ENCODE measurements at regions not wholly inside any gene's neighbourhood (a gene's known extent, or its start where the extent isn't known, plus 50 kb on each side); places are given as distances from the start of the nearest gene placed in this dataset.

DNA sequence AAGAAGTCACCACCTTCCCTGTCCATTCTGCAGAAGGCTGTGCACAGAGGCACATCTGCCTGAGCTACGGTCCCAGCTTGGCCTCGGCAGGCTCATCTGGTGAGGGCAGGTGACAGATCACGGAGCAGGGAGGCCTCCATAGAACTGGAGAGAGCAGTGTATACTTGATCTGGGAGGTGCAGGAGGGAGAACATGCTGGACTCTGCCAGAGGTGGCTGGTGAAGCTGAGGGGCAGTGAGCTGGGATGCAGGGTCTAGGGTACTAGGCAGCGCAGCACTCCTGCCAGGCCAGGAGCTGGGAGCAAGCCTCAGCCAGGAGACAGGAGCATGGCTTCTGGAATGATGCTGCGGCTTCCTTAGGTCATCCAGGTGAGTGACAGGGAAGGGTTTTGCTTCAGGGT, 553.0 kb downstream of the TCERG1L start:
- TF ChIP-seq CTCF (conservative IDR thresholded peaks at IDR 0.05; ENCODE audit: low read depth, low read length) = no peak
- TF ChIP-seq EZH2 (IDR thresholded peaks at IDR 0.05; ENCODE audit: borderline replicate concordance, low read depth, low read length, poor library complexity, severe bottlenecking) = no peak

All from A673 (cell line).